Stimulated activated naive CD8-positive, alpha-beta T cell treated with anti-CD3 and anti-CD28 coated beads, Interleukin-15, Interleukin-2, amounts not matched to agents 100 ng/mL and 50 ng/mL, for 24 hours (primary cell): ENCODE measurements at regions not wholly inside any gene's neighbourhood (a gene's known extent, or its start where the extent isn't known, plus 50 kb on each side); places are given as distances from the start of the nearest gene placed in this dataset.

Experiments
- H3K27ac Mint-ChIP-seq: one replicate; pipeline ENCODE4 v1.8.0; 2021; ENCODE audit warnings: mild to moderate bottlenecking, mixed read lengths
- H3K27me3 Mint-ChIP-seq: one replicate; pipeline ENCODE4 v1.8.0; 2021; ENCODE audit warnings: mixed read lengths
- H3K36me3 Mint-ChIP-seq: one replicate; pipeline ENCODE4 v1.8.0; 2021; ENCODE audit warnings: low read depth, mixed read lengths
- H3K4me1 Mint-ChIP-seq: one replicate; pipeline ENCODE4 v1.8.0; 2021; ENCODE audit warnings: low read depth, mixed read lengths
- H3K4me3 Mint-ChIP-seq: one replicate; pipeline ENCODE4 v1.8.0; 2021; ENCODE audit warnings: mild to moderate bottlenecking, mixed read lengths
- H3K9me3 Mint-ChIP-seq: one replicate; pipeline ENCODE4 v1.8.0; 2021; ENCODE audit warnings: mixed read lengths

- no peak overlapping the region for H3K4me3 Mint-ChIP-seq
- H3K36me3 Mint-ChIP-seq: no peaks in the 10 kb centered on the region
- H3K4me1 Mint-ChIP-seq: no peaks in the 10 kb centered on the region
- no peak overlapping the region for H3K27ac Mint-ChIP-seq
- peaks cover 12% of the 10 kb centered on the region for H3K27me3 Mint-ChIP-seq
- H3K9me3 Mint-ChIP-seq: peaks cover 4% of the 10 kb centered on the region
These were observed 175.2 kb downstream of the TSHZ3 start for GRCh38 chr19:31173991-31174390.

- Mint-ChIP-seq H3K4me1 (no peaks in the 10 kb centered on the region), H3K9me3 (no peaks in the 10 kb centered on the region), H3K36me3 (no peaks in the 10 kb centered on the region), H3K27ac (no peak overlapping the region), H3K27me3 (peaks cover 17% of the 10 kb centered on the region), H3K4me3 (no peak overlapping the region)
These were observed 177.3 kb downstream of the TSHZ3 start for GRCh38 chr19:31171936-31172335.

- H3K4me1 Mint-ChIP-seq: no peaks in the 10 kb centered on the region
- H3K9me3 Mint-ChIP-seq: no peaks in the 10 kb centered on the region
- no peaks in the 10 kb centered on the region for H3K36me3 Mint-ChIP-seq
- peaks cover 20% of the 10 kb centered on the region for H3K27me3 Mint-ChIP-seq
- no peak overlapping the region for H3K4me3 Mint-ChIP-seq
- no peak overlapping the region for H3K27ac Mint-ChIP-seq
These were observed 179.2 kb downstream of the TSHZ3 start for GRCh38 chr19:31170046-31170445.

GRCh38 chr19:31168106-31168625, 181.1 kb downstream of the TSHZ3 start:
- Mint-ChIP-seq H3K4me3 (no peak overlapping the region), H3K27me3 (peaks cover 34% of the 10 kb centered on the region), H3K9me3 (no peaks in the 10 kb centered on the region), H3K36me3 (no peaks in the 10 kb centered on the region), H3K4me1 (no peaks in the 10 kb centered on the region), H3K27ac (no peak overlapping the region)

GRCh38 chr19:31167690-31168089, 181.5 kb downstream of the TSHZ3 start:
- Mint-ChIP-seq H3K36me3 (no peaks in the 10 kb centered on the region), H3K4me3 (no peak overlapping the region), H3K4me1 (no peaks in the 10 kb centered on the region), H3K9me3 (no peaks in the 10 kb centered on the region), H3K27me3 (peaks cover 36% of the 10 kb centered on the region), H3K27ac (no peak overlapping the region)

GRCh38 chr19:31166206-31166605, 183.0 kb downstream of the TSHZ3 start:
- Mint-ChIP-seq H3K27ac (no peak overlapping the region), H3K4me3 (no peak overlapping the region), H3K36me3 (no peaks in the 10 kb centered on the region), H3K4me1 (no peaks in the 10 kb centered on the region), H3K9me3 (no peaks in the 10 kb centered on the region), H3K27me3 (peaks cover 33% of the 10 kb centered on the region)

- Mint-ChIP-seq H3K4me1 (no peaks in the 10 kb centered on the region), H3K27me3 (peaks cover 33% of the 10 kb centered on the region), H3K9me3 (no peaks in the 10 kb centered on the region), H3K27ac (no peak overlapping the region), H3K36me3 (no peaks in the 10 kb centered on the region), H3K4me3 (no peak overlapping the region)
These were observed 184.4 kb downstream of the TSHZ3 start for GRCh38 chr19:31164791-31165251.

GRCh38 chr19:31160336-31160926, 188.8 kb downstream of the TSHZ3 start:
- Mint-ChIP-seq H3K9me3 (no peaks in the 10 kb centered on the region), H3K4me1 (no peaks in the 10 kb centered on the region), H3K36me3 (no peaks in the 10 kb centered on the region), H3K4me3 (no peak overlapping the region), H3K27ac (no peak overlapping the region), H3K27me3 (peaks cover 20% of the 10 kb centered on the region)

GRCh38 chr19:31154021-31154420, 195.2 kb downstream of the TSHZ3 start:
- H3K4me3 Mint-ChIP-seq: no peak overlapping the region
- no peaks in the 10 kb centered on the region for H3K4me1 Mint-ChIP-seq
- peaks cover 4% of the 10 kb centered on the region for H3K27me3 Mint-ChIP-seq
- H3K9me3 Mint-ChIP-seq: no peaks in the 10 kb centered on the region
- no peaks in the 10 kb centered on the region for H3K36me3 Mint-ChIP-seq
- H3K27ac Mint-ChIP-seq: no peak overlapping the region

GRCh38 chr19:31152906-31153305, 196.3 kb downstream of the TSHZ3 start:
- Mint-ChIP-seq H3K27me3 (peaks cover 4% of the 10 kb centered on the region), H3K4me1 (no peaks in the 10 kb centered on the region), H3K36me3 (no peaks in the 10 kb centered on the region), H3K4me3 (no peak overlapping the region), H3K27ac (no peak overlapping the region), H3K9me3 (no peaks in the 10 kb centered on the region)

GRCh38 chr19:31149441-31149941, 199.7 kb downstream of the TSHZ3 start:
- H3K4me1 Mint-ChIP-seq: no peaks in the 10 kb centered on the region
- no peak overlapping the region for H3K4me3 Mint-ChIP-seq
- H3K9me3 Mint-ChIP-seq: no peaks in the 10 kb centered on the region
- no peak overlapping the region for H3K27ac Mint-ChIP-seq
- H3K27me3 Mint-ChIP-seq: peaks cover 4% of the 10 kb centered on the region
- H3K36me3 Mint-ChIP-seq: no peaks in the 10 kb centered on the region

GRCh38 chr19:31148671-31149070, 200.6 kb downstream of the TSHZ3 start:
- Mint-ChIP-seq H3K36me3 (no peaks in the 10 kb centered on the region), H3K4me1 (no peaks in the 10 kb centered on the region), H3K9me3 (no peaks in the 10 kb centered on the region), H3K4me3 (no peak overlapping the region), H3K27me3 (peaks cover 4% of the 10 kb centered on the region), H3K27ac (no peak overlapping the region)

- Mint-ChIP-seq H3K4me1 (no peaks in the 10 kb centered on the region), H3K27me3 (peaks cover 6% of the 10 kb centered on the region), H3K9me3 (no peaks in the 10 kb centered on the region), H3K36me3 (no peaks in the 10 kb centered on the region), H3K4me3 (no peak overlapping the region), H3K27ac (no peak overlapping the region)
These were observed 202.0 kb downstream of the TSHZ3 start for GRCh38 chr19:31147234-31147633.

GRCh38 chr19:31146546-31147183, 202.6 kb downstream of the TSHZ3 start:
- Mint-ChIP-seq H3K27me3 (peaks cover 8% of the 10 kb centered on the region), H3K4me3 (no peak overlapping the region), H3K36me3 (no peaks in the 10 kb centered on the region), H3K27ac (no peak overlapping the region), H3K9me3 (no peaks in the 10 kb centered on the region), H3K4me1 (no peaks in the 10 kb centered on the region)

GRCh38 chr19:31146015-31146414, 203.2 kb downstream of the TSHZ3 start:
- Mint-ChIP-seq H3K36me3 (no peaks in the 10 kb centered on the region), H3K4me3 (no peak overlapping the region), H3K27ac (no peak overlapping the region), H3K27me3 (peaks cover 7% of the 10 kb centered on the region), H3K9me3 (no peaks in the 10 kb centered on the region), H3K4me1 (no peaks in the 10 kb centered on the region)
